Fibroblast of pulmonary artery (primary cell): ENCODE measurements at regions not wholly inside any gene's neighbourhood (a gene's known extent, or its start where the extent isn't known, plus 50 kb on each side); places are given as distances from the start of the nearest gene placed in this dataset.
A peak's percentile ranks its signal among the peaks of the same experiment; 100 is the strongest.
"Not testable (repeated sequence)": the region's sequence is repeated elsewhere in the genome, so short reads cannot be mapped to it uniquely, and the experiment has no call there.

Experiments
- DNase-seq: peaks from one replicate; pipeline ENCODE4 v3.0.0-alpha.2; 2010; ENCODE audit warnings: low read depth
- H3K4me3 ChIP-seq: replicated peaks from 2 replicates; pipeline ENCODE4 v1.5.1; 2011; ENCODE audit warnings: low read depth, mild to moderate bottlenecking, control low read depth, low read length, moderate library complexity
- TF ChIP-seq, protein P1 (sequence below): IDR thresholded peaks from 2 replicates; pipeline ENCODE4 v1.5.1; 2011; ENCODE audit warnings: mild to moderate bottlenecking, control low read depth, low read length, inconsistent platforms; ENCODE audit errors: missing control alignments

DNA sequence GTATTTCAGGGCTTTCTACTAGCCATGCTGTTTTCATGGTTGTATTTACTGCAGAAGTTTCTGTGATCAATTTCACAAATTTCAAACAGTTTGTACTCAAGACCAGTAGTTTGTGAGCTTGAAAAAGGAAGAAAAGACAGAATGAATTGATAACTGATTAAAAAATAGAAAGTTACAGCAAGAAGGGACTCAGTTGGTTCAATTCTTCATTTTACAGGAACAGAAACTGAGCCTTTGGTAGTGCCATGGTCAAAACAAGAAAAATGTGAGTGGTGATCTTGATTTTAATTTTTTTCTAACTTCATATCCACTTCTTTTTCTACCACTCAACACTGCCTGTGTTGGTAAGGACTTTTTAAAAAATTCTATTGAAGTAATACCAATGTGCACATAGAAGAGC lies 206.6 kb upstream of the NREP start:
- no peak overlapping the region for H3K4me3 ChIP-seq
- TF ChIP-seq, protein P1, sequence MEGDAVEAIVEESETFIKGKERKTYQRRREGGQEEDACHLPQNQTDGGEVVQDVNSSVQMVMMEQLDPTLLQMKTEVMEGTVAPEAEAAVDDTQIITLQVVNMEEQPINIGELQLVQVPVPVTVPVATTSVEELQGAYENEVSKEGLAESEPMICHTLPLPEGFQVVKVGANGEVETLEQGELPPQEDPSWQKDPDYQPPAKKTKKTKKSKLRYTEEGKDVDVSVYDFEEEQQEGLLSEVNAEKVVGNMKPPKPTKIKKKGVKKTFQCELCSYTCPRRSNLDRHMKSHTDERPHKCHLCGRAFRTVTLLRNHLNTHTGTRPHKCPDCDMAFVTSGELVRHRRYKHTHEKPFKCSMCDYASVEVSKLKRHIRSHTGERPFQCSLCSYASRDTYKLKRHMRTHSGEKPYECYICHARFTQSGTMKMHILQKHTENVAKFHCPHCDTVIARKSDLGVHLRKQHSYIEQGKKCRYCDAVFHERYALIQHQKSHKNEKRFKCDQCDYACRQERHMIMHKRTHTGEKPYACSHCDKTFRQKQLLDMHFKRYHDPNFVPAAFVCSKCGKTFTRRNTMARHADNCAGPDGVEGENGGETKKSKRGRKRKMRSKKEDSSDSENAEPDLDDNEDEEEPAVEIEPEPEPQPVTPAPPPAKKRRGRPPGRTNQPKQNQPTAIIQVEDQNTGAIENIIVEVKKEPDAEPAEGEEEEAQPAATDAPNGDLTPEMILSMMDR: no peak
- no peak for DNase-seq

DNA sequence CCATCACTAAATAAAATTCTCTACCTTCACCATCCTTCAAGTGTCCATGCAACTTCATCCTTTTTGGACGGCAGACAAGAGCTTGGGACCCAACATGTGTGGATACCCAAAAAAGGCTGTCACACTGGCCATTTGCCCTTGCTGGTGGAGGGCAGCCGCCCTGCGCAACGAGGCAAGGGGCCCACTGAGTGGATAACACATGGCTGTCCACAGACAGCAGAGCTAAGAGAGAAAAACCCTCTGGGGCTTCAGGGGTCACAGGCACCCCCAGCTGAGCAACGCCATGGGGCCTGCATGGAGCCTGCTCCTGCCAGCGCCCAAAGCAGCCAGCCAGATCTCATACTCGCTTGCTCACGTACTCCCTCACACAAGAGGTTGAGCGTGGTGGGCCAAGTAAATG lies 205.9 kb upstream of the NREP start:
- TF ChIP-seq, protein P1: no peak
- no peak for DNase-seq
- no peak overlapping the region for H3K4me3 ChIP-seq

DNA sequence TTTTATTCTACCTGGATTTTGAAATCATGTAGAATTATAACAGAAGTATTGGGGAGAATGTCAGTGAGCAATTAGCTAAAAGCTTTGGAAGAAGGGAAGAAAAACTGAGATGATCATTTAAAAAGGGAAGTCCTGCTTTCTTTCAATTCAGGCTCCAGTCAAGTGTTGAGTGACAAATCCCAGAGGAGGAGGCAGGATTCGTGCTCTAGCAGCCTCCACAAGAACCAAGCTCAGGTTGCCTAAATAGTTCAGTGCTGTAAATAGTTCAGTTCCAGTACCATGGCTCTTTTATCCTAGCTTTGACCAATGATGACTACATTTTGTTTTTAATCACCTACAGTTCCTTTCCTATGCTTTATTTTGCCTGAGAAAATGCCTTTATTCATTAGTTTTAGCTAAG lies 204.9 kb upstream of the NREP start:
- TF ChIP-seq, protein P1: no peak
- DNase-seq: no peak
- no peak overlapping the region for H3K4me3 ChIP-seq

DNA sequence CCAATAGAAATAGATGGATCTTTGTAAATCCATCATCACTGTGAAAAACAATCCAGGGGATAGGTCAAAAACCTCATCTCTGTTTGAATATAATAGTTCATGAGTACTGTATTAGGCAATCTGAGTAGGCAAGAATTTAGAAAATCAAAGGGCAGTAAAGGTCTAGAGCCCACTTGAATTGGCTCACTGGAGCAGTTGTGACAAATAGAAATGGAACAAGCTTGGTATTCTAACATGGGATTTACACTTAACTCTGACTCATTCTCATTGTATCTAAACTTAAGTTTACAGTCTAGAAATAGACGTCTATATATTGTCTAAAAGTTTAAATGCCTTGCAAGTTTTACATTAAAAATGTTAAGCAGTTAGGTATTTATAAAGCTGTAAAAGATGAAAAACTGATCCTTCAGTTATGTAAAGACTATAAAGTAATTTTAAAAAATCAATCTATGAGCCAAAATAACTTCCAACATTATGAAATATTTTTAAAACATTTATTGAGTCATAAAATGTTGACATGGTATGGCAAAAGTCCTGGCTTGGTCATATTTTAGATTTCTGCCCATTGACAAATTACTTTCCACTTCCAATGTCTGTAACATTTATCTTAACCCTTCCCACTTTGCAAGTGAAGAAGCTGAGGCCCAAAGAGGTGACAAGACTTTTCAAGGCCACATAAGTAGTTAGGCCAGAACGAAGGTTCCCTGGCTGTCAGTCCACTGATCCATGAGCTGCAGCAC lies 203.7 kb upstream of the NREP start:
- no peak overlapping the region for H3K4me3 ChIP-seq
- peak; percentile 49 for DNase-seq
- TF ChIP-seq, protein P1: no peak

DNA sequence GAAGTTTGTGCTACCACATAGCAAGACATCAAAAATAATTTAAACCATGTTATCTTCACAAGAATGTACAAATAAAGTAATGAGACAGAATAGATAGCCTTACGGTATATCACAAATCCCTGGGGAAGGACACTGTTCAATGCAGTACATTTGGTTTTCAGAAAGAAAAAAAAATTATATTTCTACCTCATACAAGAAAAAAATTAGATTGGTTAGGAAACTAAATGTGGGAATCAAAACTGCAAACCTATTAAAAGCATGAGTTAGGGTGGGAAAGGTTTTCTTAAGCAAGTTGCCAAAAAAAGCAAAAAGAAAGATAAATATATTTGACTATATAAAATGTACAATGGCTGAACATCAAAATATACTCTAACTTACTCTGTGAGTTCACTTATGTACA lies 201.9 kb upstream of the NREP start:
- DNase-seq: no peak
- no peak overlapping the region for H3K4me3 ChIP-seq
- TF ChIP-seq, protein P1: no peak

DNA sequence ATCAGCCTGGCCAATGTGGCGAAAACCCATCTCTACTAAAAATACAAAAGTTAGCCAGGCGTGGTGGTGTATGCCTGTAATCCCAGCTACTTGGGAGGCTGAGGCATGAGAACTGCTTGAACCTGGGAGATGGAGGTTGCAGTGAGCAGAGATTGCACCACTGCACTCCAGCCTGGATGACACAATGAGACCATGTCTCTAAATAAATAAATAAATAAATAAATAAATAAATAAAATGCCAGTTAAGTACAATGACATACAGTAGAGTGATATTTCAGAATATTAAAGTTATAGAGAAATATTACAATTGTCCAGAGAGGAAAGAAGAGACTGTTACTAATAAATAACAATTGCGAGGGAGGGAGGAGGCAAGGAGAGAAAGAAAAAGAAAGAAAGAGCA lies 199.8 kb upstream of the NREP start:
- not testable (repeated sequence) for DNase-seq, H3K4me3 ChIP-seq

DNA sequence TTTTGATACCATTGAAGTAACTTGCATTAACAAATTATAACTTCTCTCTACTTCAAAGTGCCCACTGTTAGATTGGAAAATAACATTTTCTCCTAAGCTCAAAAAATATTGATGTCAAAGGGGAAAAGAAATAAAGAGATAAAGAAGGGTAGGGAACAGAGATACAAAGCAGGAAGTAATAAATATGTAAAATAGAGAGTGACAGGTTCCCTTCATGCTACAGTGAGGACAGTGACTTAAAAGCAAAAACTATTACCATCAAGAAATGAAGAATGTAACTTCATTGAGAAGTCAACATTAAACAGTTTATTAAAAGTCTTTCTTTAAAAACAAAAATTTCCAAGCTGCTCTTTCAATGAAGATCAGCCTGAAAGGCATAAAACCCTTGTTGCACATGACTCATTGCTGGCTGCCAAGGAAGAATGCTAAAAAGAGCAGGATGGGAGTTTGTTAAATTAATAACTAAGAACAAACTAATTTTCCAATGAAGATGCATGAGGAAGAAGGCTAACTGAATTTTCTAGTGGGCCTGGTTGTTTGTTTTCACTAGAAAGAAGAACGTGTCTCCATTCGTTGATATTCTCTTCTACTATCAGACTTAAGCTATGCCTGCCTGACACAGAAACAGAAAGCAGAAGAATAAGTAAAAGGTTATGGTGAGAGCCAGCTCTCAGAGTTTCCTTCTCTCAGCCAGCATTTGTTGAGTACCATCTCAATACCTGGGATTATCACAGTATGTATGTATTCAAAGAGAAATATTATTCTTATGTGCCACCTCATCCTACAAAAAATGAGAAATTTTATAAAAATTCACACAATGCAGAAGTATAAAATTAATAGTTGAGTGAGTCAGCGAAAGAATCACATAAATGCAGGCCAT lies 197.8 kb upstream of the NREP start:
- DNase-seq: no peak
- no peak overlapping the region for H3K4me3 ChIP-seq

More for the DNA sequence above, 197.8 kb upstream of the NREP start:
- TF ChIP-seq, protein P1: no peak
